H9 (cell line): ENCODE measurements at regions not wholly inside any gene's neighbourhood (a gene's known extent, or its start where the extent isn't known, plus 50 kb on each side); places are given as distances from the start of the nearest gene placed in this dataset.

Experiments used
- DNase-seq: peaks from one replicate; pipeline ENCODE4 v3.0.0-alpha.2; 2017
- H2AFZ ChIP-seq: one replicate; pipeline ENCODE4 v1.6.1; 2013; ENCODE audit warnings: mild to moderate bottlenecking, low read length, control low read depth, moderate library complexity
- H2AK5ac ChIP-seq: 2 replicates; pipeline ENCODE4 v1.6.1; 2013; ENCODE audit warnings: low read length, control low read depth, mixed read lengths; ENCODE audit not compliant: insufficient read length
- H2BK120ac ChIP-seq: one replicate; pipeline ENCODE4 v1.6.1; 2013; ENCODE audit warnings: low read depth, mild to moderate bottlenecking, low read length, control low read depth, inconsistent platforms; ENCODE audit not compliant: poor library complexity, severe bottlenecking
- H2BK12ac ChIP-seq: 2 replicates; pipeline ENCODE4 v1.6.1; 2013; ENCODE audit warnings: low read length, control low read depth, mixed read lengths, low read depth; ENCODE audit not compliant: insufficient read length
- H2BK15ac ChIP-seq: 2 replicates; pipeline ENCODE4 v1.6.1; 2013; ENCODE audit warnings: low read depth, low read length, control low read depth
- H2BK20ac ChIP-seq: one replicate; pipeline ENCODE4 v1.6.1; 2013; ENCODE audit warnings: low read depth, mild to moderate bottlenecking, low read length, control low read depth, inconsistent platforms; ENCODE audit not compliant: poor library complexity, severe bottlenecking
- H2BK5ac ChIP-seq: 2 replicates; pipeline ENCODE4 v1.6.1; 2013; ENCODE audit warnings: low read length, control low read depth, mixed read lengths; ENCODE audit not compliant: insufficient read length
- H3K14ac ChIP-seq: 2 replicates; pipeline ENCODE4 v1.6.1; 2013; ENCODE audit warnings: low read length, control low read depth; ENCODE audit not compliant: insufficient read depth
- H3K18ac ChIP-seq: 2 replicates; pipeline ENCODE4 v1.6.1; 2013; ENCODE audit warnings: low read depth, mild to moderate bottlenecking, mixed read lengths, low read length, control low read depth; ENCODE audit not compliant: insufficient read length
- H3K23ac ChIP-seq: 2 replicates; pipeline ENCODE4 v1.6.1; 2013; ENCODE audit warnings: low read length, control low read depth, mixed read lengths, low read depth; ENCODE audit not compliant: insufficient read length
- H3K23me2 ChIP-seq: 2 replicates; pipeline ENCODE4 v1.6.1; 2013; ENCODE audit warnings: low read depth, mild to moderate bottlenecking, mixed read lengths, low read length, control low read depth; ENCODE audit not compliant: insufficient read length, poor library complexity, severe bottlenecking
- H3K27ac ChIP-seq: 2 replicates; pipeline ENCODE4 v1.5.1; 2013; ENCODE audit warnings: low read length, control low read depth, mixed read lengths, low read depth; ENCODE audit not compliant: insufficient read length
- H3K27me3 ChIP-seq: 2 replicates; pipeline ENCODE4 v1.6.1; 2013; ENCODE audit warnings: low read length, control low read depth, inconsistent platforms; ENCODE audit not compliant: insufficient read depth
- H3K4ac ChIP-seq: 2 replicates; pipeline ENCODE4 v1.6.1; 2013; ENCODE audit warnings: low read depth, mild to moderate bottlenecking, control low read depth, inconsistent platforms, low read length, moderate library complexity
- H3K4me1 ChIP-seq: 2 replicates; pipeline ENCODE4 v1.6.1; 2013; ENCODE audit warnings: low read length, control low read depth, inconsistent platforms; ENCODE audit not compliant: insufficient read depth
- H3K4me2 ChIP-seq: 2 replicates; pipeline ENCODE4 v1.6.1; 2013; ENCODE audit warnings: low read length, control low read depth, mixed read lengths; ENCODE audit not compliant: insufficient read length, insufficient read depth
- H3K56ac ChIP-seq: 2 replicates; pipeline ENCODE4 v1.6.1; 2013; ENCODE audit warnings: low read depth, mild to moderate bottlenecking, mixed read lengths, low read length, control low read depth; ENCODE audit not compliant: insufficient read length
- H3K79me1 ChIP-seq: 2 replicates; pipeline ENCODE4 v1.6.1; 2013; ENCODE audit warnings: low read depth, mild to moderate bottlenecking, moderate library complexity, low read length, control low read depth, inconsistent platforms; ENCODE audit not compliant: insufficient read depth, poor library complexity, severe bottlenecking
- H3K79me2 ChIP-seq: 2 replicates; pipeline ENCODE4 v1.6.1; 2013; ENCODE audit warnings: low read length, control low read depth, inconsistent platforms; ENCODE audit not compliant: insufficient read depth
- H3K9ac ChIP-seq: 2 replicates; pipeline ENCODE4 v1.6.1; 2013; ENCODE audit warnings: low read length, control low read depth, mixed read lengths; ENCODE audit not compliant: insufficient read length; ENCODE audit errors: extremely low read depth
- H3K9me3 ChIP-seq: one replicate; pipeline ENCODE4 v1.6.1; 2013; ENCODE audit warnings: low read depth, low read length, inconsistent platforms; ENCODE audit not compliant: control insufficient read depth
- H3T11ph ChIP-seq: one replicate; pipeline ENCODE4 v1.6.1; 2013; ENCODE audit warnings: mild to moderate bottlenecking, low read length, control low read depth, inconsistent platforms
- H4K20me1 ChIP-seq: one replicate; pipeline ENCODE4 v1.6.1; 2013; ENCODE audit not compliant: control insufficient read depth, insufficient read length, insufficient read depth
- H4K5ac ChIP-seq: 2 replicates; pipeline ENCODE4 v1.6.1; 2013; ENCODE audit warnings: low read depth, mild to moderate bottlenecking, mixed read lengths, low read length, control low read depth; ENCODE audit not compliant: insufficient read length
- H4K8ac ChIP-seq: replicated peaks from 2 replicates; pipeline ENCODE4 v1.6.1; 2013; ENCODE audit warnings: low read length, control low read depth, mixed read lengths, low read depth; ENCODE audit not compliant: insufficient read length
- H4K91ac ChIP-seq: 2 replicates; pipeline ENCODE4 v1.6.1; 2013; ENCODE audit warnings: low read depth, mild to moderate bottlenecking, moderate library complexity, mixed read lengths, low read length, control low read depth; ENCODE audit not compliant: insufficient read length
- H3K27ac Mint-ChIP-seq, 3 experiments: 2 replicates in 2 of 3; 3 replicates in 1 of 3; pipeline ENCODE4 v1.8.0; 2020 to 2021; ENCODE audit warnings: mixed read lengths in 3 of 3, mild to moderate bottlenecking in 1 of 3, moderate library complexity in 1 of 3
- H3K27me3 Mint-ChIP-seq: 2 replicates; pipeline ENCODE4 v1.8.0; 2021; ENCODE audit warnings: low read depth, mild to moderate bottlenecking, moderate library complexity, mixed read lengths
- H3K36me3 Mint-ChIP-seq, 3 experiments: 2 replicates in 2 of 3; 3 replicates in 1 of 3; pipeline ENCODE4 v1.8.0; 2020 to 2021; ENCODE audit warnings: low read depth in 3 of 3, mixed read lengths in 3 of 3; ENCODE audit not compliant: insufficient read depth in 1 of 3
- H3K4me1 Mint-ChIP-seq, 2 experiments: 2 replicates each; pipeline ENCODE4 v1.8.0; 2020; ENCODE audit warnings: mixed read lengths in 2 of 2
- H3K4me3 Mint-ChIP-seq, 2 experiments: 2 replicates in 1 of 2; 3 replicates in 1 of 2; pipeline ENCODE4 v1.8.0; 2020 to 2021; ENCODE audit warnings: mild to moderate bottlenecking in 2 of 2, mixed read lengths in 2 of 2, moderate library complexity in 1 of 2
- H3K9me3 Mint-ChIP-seq, 2 experiments: 2 replicates in 1 of 2; 3 replicates in 1 of 2; pipeline ENCODE4 v1.8.0; 2020; ENCODE audit warnings: mild to moderate bottlenecking in 2 of 2, mixed read lengths in 2 of 2, moderate library complexity in 1 of 2
- CTCF ChIP-seq: fragments of 200-600 bp; sonication (generic); conservative IDR thresholded peaks from 3 replicates; pipeline ENCODE4 v1.8.0; 2021; ENCODE audit warnings: antibody characterized with exemption, mild to moderate bottlenecking

- Histone ChIP-seq H2BK15ac (no peak overlapping the region), H3K18ac (no peak overlapping the region), H3T11ph (no peak overlapping the region), H3K9me3 (no peaks in the 10 kb centered on the region), H2BK120ac (no peak overlapping the region), H3K14ac (no peak overlapping the region), H3K23ac (no peak overlapping the region), H3K23me2 (no peaks in the 10 kb centered on the region), H4K8ac (no peak overlapping the region), H3K56ac (no peak overlapping the region), H2BK5ac (no peak overlapping the region), H3K27me3 (no peaks in the 10 kb centered on the region), H2AFZ (no peak overlapping the region), H3K79me1 (no peaks in the 10 kb centered on the region), H3K4ac (no peak overlapping the region), H4K91ac (no peak overlapping the region), H3K27ac (no peak overlapping the region), H2AK5ac (no peak overlapping the region), H4K20me1 (no peaks in the 10 kb centered on the region), H3K4me1 (no peaks in the 10 kb centered on the region), H3K79me2 (no peaks in the 10 kb centered on the region), H3K9ac (no peak overlapping the region), H2BK12ac (no peak overlapping the region), H2BK20ac (no peak overlapping the region), H4K5ac (no peak overlapping the region), H3K4me2 (no peak overlapping the region)
- H3K27ac Mint-ChIP-seq: no peak overlapping the region
- H3K4me1 Mint-ChIP-seq: no peaks in the 10 kb centered on the region
- DNase-seq: no peak
- H3K9me3 Mint-ChIP-seq: peaks cover 2 to 6% of the 10 kb centered on the region in 2 experiments; a peak in 4 of 5 replicates
- TF ChIP-seq CTCF: no peak
- H3K4me3 Mint-ChIP-seq: no peak overlapping the region
- H3K36me3 Mint-ChIP-seq: peaks cover 0 to 5% (median 0%) of the 10 kb centered on the region in 3 experiments; a peak in 5 of 7 replicates
- no peaks in the 10 kb centered on the region for H3K27me3 Mint-ChIP-seq
These were observed 386.2 kb downstream of the RSL24D1 start for GRCh38 chr15:54810496-54810895.
